T-cell (primary cell): ENCODE measurements at regions not wholly inside any gene's neighbourhood (a gene's known extent, or its start where the extent isn't known, plus 50 kb on each side); places are given as distances from the start of the nearest gene placed in this dataset.

Source experiments
- ATAC-seq, 4 experiments: fragments of 200-7000 bp in 3 of 4; fragments of 150-1000 bp in 1 of 4; cut with Tn5 transposase; replicated peaks in 1 of 4; 1 replicate in 3 of 4; 2 replicates in 1 of 4; pipeline ENCODE4 v1.10.0; 2021; ENCODE audit warnings: moderate library complexity in 3 of 4, mild to moderate bottlenecking in 2 of 4, moderate number of reproducible peaks in 1 of 4
- CTCF ChIA-PET, 2 donors: fragments of 300-600 bp; sonication (Branson Sonifier 250); formaldehyde crosslinking; loops; one replicate each; lab custom pipeline; 2022; ENCODE audit warnings: antibody characterized with exemption in 2 of 2; lab: Charles Lee
- POLR2A ChIA-PET, 2 donors: fragments of 300-600 bp; sonication (Branson Sonifier 250); formaldehyde crosslinking; loops; one replicate each; lab custom pipeline; 2022; ENCODE audit warnings: antibody characterized with exemption in 2 of 2; lab: Charles Lee
- DNase-seq, 35 experiments: peaks; one replicate each; pipeline versions ENCODE4 v3.0.0 to v3.0.0-alpha.2; 2013 to 2023
- H3K27ac ChIP-seq: one replicate; pipeline ENCODE4 v1.5.1; 2013; ENCODE audit warnings: low read length
- H3K27me3 ChIP-seq, 2 experiments: replicated peaks in 1 of 2; 1 replicate in 1 of 2; 2 replicates in 1 of 2; pipeline versions ENCODE4 v1.6.1 to v1.7.0; 2013; ENCODE audit warnings: low read length in 1 of 2, mixed read lengths in 1 of 2; ENCODE audit not compliant: control insufficient read depth in 2 of 2, insufficient read depth in 2 of 2; ENCODE audit errors: extremely low read depth in 1 of 2
- H3K36me3 ChIP-seq, 2 donors: 1 replicate in 1 of 2; 2 replicates in 1 of 2; pipeline versions ENCODE4 v1.6.1 to v1.7.0; 2013; ENCODE audit warnings: low read length in 1 of 2; ENCODE audit not compliant: control insufficient read depth in 2 of 2, insufficient read depth in 1 of 2; ENCODE audit errors: extremely low read depth in 1 of 2
- H3K4me1 ChIP-seq, 2 experiments: 1 replicate in 1 of 2; 2 replicates in 1 of 2; pipeline versions ENCODE4 v1.6.1 to v1.7.0; 2013; ENCODE audit warnings: low read length in 2 of 2, mixed read lengths in 1 of 2; ENCODE audit not compliant: insufficient read depth in 2 of 2, control insufficient read depth in 1 of 2; ENCODE audit errors: extremely low read depth in 1 of 2
- H3K4me3 ChIP-seq, 2 donors: 1 replicate in 1 of 2; 2 replicates in 1 of 2; pipeline versions ENCODE4 v1.5.1 to v1.7.0; 2013; ENCODE audit warnings: mild to moderate bottlenecking in 2 of 2, low read length in 1 of 2, moderate library complexity in 1 of 2; ENCODE audit not compliant: control insufficient read depth in 1 of 2; ENCODE audit errors: extremely low read depth in 1 of 2
- H3K9me3 ChIP-seq: 2 replicates; pipeline ENCODE4 v1.7.0; 2013
- H3K27ac Mint-ChIP-seq, 2 donors: one replicate each; pipeline ENCODE4 v1.8.0; 2020 to 2021; ENCODE audit warnings: mild to moderate bottlenecking in 2 of 2, mixed read lengths in 2 of 2
- H3K27me3 Mint-ChIP-seq, 2 donors: one replicate each; pipeline ENCODE4 v1.8.0; 2021 to 2022; ENCODE audit warnings: mixed read lengths in 2 of 2
- H3K36me3 Mint-ChIP-seq: one replicate; pipeline ENCODE4 v1.8.0; 2021; ENCODE audit warnings: mixed read lengths
- H3K4me1 Mint-ChIP-seq, 3 donors: one replicate each; pipeline ENCODE4 v1.8.0; 2020 to 2022; ENCODE audit warnings: mixed read lengths in 3 of 3, mild to moderate bottlenecking in 1 of 3
- H3K4me3 Mint-ChIP-seq, 3 donors: one replicate each; pipeline ENCODE4 v1.8.0; 2020 to 2022; ENCODE audit warnings: mild to moderate bottlenecking in 3 of 3, mixed read lengths in 3 of 3, moderate library complexity in 3 of 3
- H3K9me3 Mint-ChIP-seq, 3 donors: one replicate each; pipeline ENCODE4 v1.8.0; 2020 to 2022; ENCODE audit warnings: mixed read lengths in 3 of 3
- WGBS: methylation state at CpG from one replicate; pipeline ENCODE4 v1.1.5; 2013; ENCODE audit warnings: missing lambda C conversion rate; ENCODE audit not compliant: insufficient coverage; 5-methylcytosine and 5-hydroxymethylcytosine counted together

GRCh38 chr4:126081336-126081735, 766.6 kb downstream of the FAT4 start:
- Histone ChIP-seq H3K27ac (no peak overlapping the region), H3K36me3 (no peaks in the 10 kb centered on the region), H3K4me1 (no peaks in the 10 kb centered on the region), H3K4me3 (no peak overlapping the region), H3K9me3 (no peaks in the 10 kb centered on the region), H3K27me3 (no peaks in the 10 kb centered on the region)
- Mint-ChIP-seq H3K27me3 (no peaks in the 10 kb centered on the region), H3K27ac (no peak overlapping the region), H3K4me3 (no peak overlapping the region), H3K9me3 (peaks cover 4 to 9% (median 6%) of the 10 kb centered on the region in 3 donors), H3K4me1 (no peaks in the 10 kb centered on the region), H3K36me3 (no peaks in the 10 kb centered on the region)
- POLR2A ChIA-PET, result no interaction called here
- CTCF ChIA-PET, result no interaction called here
- ATAC-seq (no peak), DNase-seq (no peak)
- no CpG with 5 or more reads among the region's 3 CpGs for WGBS

GRCh38 chr4:126086041-126086440, 771.3 kb downstream of the FAT4 start:
- Histone ChIP-seq H3K4me3 (no peak overlapping the region), H3K9me3 (no peaks in the 10 kb centered on the region), H3K27me3 (no peaks in the 10 kb centered on the region), H3K36me3 (no peaks in the 10 kb centered on the region), H3K27ac (no peak overlapping the region), H3K4me1 (no peaks in the 10 kb centered on the region)
- CTCF ChIA-PET, result no interaction called here
- Mint-ChIP-seq H3K36me3 (no peaks in the 10 kb centered on the region), H3K27ac (no peak overlapping the region), H3K4me3 (no peak overlapping the region), H3K4me1 (no peaks in the 10 kb centered on the region), H3K9me3 (peaks cover 2 to 17% (median 5%) of the 10 kb centered on the region in 3 donors), H3K27me3 (no peaks in the 10 kb centered on the region)
- POLR2A ChIA-PET, result no interaction called here
- ATAC-seq, result no peak
- no CpG with 5 or more reads among the region's 2 CpGs for WGBS
- no peak for DNase-seq

DNA sequence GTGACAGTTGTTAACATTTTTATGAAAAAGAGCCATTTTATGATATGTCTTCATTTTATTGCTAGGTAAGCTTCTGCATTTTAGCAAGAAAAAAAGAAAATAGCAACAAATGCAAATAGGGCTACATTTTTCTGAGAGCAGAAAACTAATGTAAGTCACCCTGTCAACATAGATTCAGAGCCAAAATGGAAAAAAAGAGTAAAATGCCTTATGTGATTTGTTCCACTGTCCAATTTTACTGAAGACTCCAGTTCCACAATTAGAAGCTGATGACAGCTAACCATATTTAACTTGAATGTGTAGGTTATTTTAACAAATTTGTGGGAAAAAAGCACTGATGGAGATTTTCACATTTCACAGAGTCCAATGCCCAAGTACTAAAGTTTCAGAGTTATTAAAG, 772.3 kb downstream of the FAT4 start:
- no peaks in the 10 kb centered on the region for H3K36me3 ChIP-seq
- H3K4me1 ChIP-seq, result no peaks in the 10 kb centered on the region
- ChIA-PET CTCF (no interaction called here), POLR2A (interaction anchor here in 1 of 2 donors (0.9 kb wide), 1 partner anchor 9 kb away, joined by 4 read pairs; no protein-coding TSS in a partner anchor)
- H3K4me3 ChIP-seq, result no peak overlapping the region
- H3K27ac ChIP-seq, result no peak overlapping the region
- no peaks in the 10 kb centered on the region for H3K9me3 ChIP-seq
- DNase-seq, result no peak
- no peaks in the 10 kb centered on the region for H3K27me3 ChIP-seq
- Mint-ChIP-seq H3K9me3 (peaks cover 0 to 12% (median 6%) of the 10 kb centered on the region in 3 donors), H3K4me3 (no peak overlapping the region), H3K36me3 (no peaks in the 10 kb centered on the region), H3K4me1 (no peaks in the 10 kb centered on the region), H3K27me3 (no peaks in the 10 kb centered on the region), H3K27ac (no peak overlapping the region)
- no peak for ATAC-seq

DNA sequence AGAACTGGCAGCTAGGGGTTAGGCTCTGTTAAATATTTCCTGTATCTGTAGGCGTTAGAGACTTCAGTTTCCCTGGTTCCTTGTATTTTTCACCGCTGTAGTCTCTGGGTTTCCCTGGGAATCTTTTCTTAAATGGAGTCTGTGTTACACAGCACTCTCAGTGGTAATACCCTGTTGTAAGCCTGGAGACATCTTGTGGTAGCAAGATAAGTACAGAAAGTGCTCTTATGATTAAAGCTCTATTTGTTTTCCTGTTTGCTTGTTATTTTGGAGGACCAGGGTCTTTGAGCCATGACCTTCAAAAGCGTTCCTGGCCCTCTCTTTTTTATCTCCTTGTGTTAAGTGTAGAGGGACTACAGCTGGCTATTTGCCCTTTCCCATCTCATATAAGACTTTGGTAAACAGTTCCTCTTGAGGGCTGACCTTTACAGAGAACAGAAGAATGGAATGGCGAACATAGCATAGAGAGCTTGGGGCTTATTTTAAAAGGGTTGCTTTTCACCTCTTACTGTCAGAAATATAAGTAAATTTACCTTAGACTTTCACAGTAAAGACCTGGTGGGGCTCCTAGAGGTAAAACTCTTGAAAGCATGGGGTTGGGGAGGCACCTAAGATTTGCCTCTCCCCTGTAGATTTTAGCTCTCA, 782.5 kb downstream of the FAT4 start:
- no peak for ATAC-seq
- Mint-ChIP-seq H3K27me3 (no peaks in the 10 kb centered on the region), H3K36me3 (no peaks in the 10 kb centered on the region), H3K4me1 (no peaks in the 10 kb centered on the region), H3K9me3 (peaks cover 4 to 10% (median 9%) of the 10 kb centered on the region in 3 donors), H3K27ac (no peak overlapping the region), H3K4me3 (no peak overlapping the region)
- Histone ChIP-seq H3K27ac (no peak overlapping the region), H3K36me3 (no peaks in the 10 kb centered on the region), H3K4me1 (no peaks in the 10 kb centered on the region), H3K9me3 (no peaks in the 10 kb centered on the region), H3K4me3 (no peak overlapping the region), H3K27me3 (no peaks in the 10 kb centered on the region)
- DNase-seq, result no peak
- 86% methylated on average over 2 of the region's 4 CpGs for WGBS
- ChIA-PET CTCF (no interaction called here), POLR2A (no interaction called here)

DNA sequence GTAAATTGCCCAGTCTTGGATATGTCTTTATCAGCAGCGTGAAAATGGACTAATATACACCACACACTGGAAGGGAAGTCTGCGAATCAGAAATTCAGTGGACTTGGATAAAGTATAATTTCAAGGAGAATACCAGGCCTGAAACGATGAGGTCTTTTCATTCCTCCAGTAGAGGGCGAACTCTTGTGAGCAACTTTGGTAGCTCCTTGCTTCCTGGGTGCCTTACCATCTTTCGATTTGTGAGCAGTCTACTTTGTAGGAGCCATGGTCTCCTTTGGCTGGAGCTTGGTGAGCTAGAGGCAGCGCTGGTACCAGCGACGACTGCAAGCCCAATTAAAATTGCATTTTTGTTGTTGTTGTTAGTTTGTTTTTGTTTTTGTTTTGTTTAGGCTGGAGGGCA, 791.9 kb downstream of the FAT4 start:
- no peak overlapping the region for H3K4me3 Mint-ChIP-seq
- CTCF ChIA-PET, result no interaction called here
- H3K27me3 ChIP-seq, result no peaks in the 10 kb centered on the region
- H3K9me3 ChIP-seq, result no peaks in the 10 kb centered on the region
- no peaks in the 10 kb centered on the region for H3K4me1 Mint-ChIP-seq
- no peaks in the 10 kb centered on the region for H3K4me1 ChIP-seq
- H3K9me3 Mint-ChIP-seq, result peaks cover 10 to 31% (median 16%) of the 10 kb centered on the region in 3 donors
- DNase-seq (no peak), ATAC-seq (no peak)
- no peaks in the 10 kb centered on the region for H3K36me3 Mint-ChIP-seq
- no peaks in the 10 kb centered on the region for H3K36me3 ChIP-seq
- no peak overlapping the region for H3K4me3 ChIP-seq
- POLR2A ChIA-PET, result no interaction called here
- no peaks in the 10 kb centered on the region for H3K27me3 Mint-ChIP-seq
- 89% methylated on average over 6 of the region's 8 CpGs for WGBS
- H3K27ac ChIP-seq, result no peak overlapping the region
- H3K27ac Mint-ChIP-seq, result no peak overlapping the region

GRCh38 chr4:126109836-126110235, 795.1 kb downstream of the FAT4 start:
- Mint-ChIP-seq H3K27ac (no peak overlapping the region), H3K4me3 (no peak overlapping the region), H3K9me3 (peaks cover 14 to 43% (median 26%) of the 10 kb centered on the region in 3 donors), H3K27me3 (no peaks in the 10 kb centered on the region), H3K4me1 (no peaks in the 10 kb centered on the region), H3K36me3 (no peaks in the 10 kb centered on the region)
- Histone ChIP-seq H3K27me3 (no peaks in the 10 kb centered on the region), H3K27ac (no peak overlapping the region), H3K4me1 (no peaks in the 10 kb centered on the region), H3K36me3 (no peaks in the 10 kb centered on the region), H3K9me3 (no peaks in the 10 kb centered on the region), H3K4me3 (no peak overlapping the region)
- POLR2A ChIA-PET, result no interaction called here
- DNase-seq (no peak), ATAC-seq (no peak)
- WGBS, result no CpG with 5 or more reads among the region's 2 CpGs
- CTCF ChIA-PET, result no interaction called here

DNA sequence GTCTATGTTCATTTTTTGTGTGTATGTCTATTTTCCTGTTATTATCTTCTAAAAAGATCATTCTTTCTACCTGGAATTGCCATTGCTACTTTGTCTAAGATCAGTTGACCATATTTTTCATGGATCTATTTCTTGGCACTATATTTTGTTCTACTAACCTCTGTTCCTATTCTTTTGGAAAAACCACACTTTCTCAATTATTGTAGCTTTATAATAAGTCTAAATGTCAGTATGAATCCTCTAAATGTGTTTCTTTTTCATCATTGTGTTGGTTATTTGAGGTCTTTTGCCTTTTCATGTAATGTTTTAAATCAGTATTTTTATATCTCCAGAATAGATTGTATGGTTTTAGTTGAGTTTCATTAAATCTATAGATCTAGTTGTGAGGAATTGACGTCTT, 798.3 kb downstream of the FAT4 start:
- ATAC-seq (no peak), DNase-seq (no peak)
- H3K36me3 Mint-ChIP-seq, result no peaks in the 10 kb centered on the region
- CTCF ChIA-PET, result no interaction called here
- no peak overlapping the region for H3K4me3 Mint-ChIP-seq
- WGBS, result no CpG with 5 or more reads among the region's 1 CpG
- POLR2A ChIA-PET, result no interaction called here
- Histone ChIP-seq H3K4me1 (no peaks in the 10 kb centered on the region), H3K36me3 (no peaks in the 10 kb centered on the region), H3K4me3 (no peak overlapping the region), H3K27ac (no peak overlapping the region), H3K9me3 (no peaks in the 10 kb centered on the region), H3K27me3 (no peaks in the 10 kb centered on the region)
- no peaks in the 10 kb centered on the region for H3K4me1 Mint-ChIP-seq
- peaks cover 14 to 58% (median 26%) of the 10 kb centered on the region in 3 donors for H3K9me3 Mint-ChIP-seq
- H3K27ac Mint-ChIP-seq, result no peak overlapping the region
- H3K27me3 Mint-ChIP-seq, result no peaks in the 10 kb centered on the region
